WERI-Rb-1 (cell line): ENCODE measurements at regions not wholly inside any gene's neighbourhood (a gene's known extent, or its start where the extent isn't known, plus 50 kb on each side); places are given as distances from the start of the nearest gene placed in this dataset.

Experiments used
- DNase-seq: peaks from one replicate; pipeline ENCODE4 v3.0.0-alpha.2; 2020
- H3K27ac ChIP-seq: fragments of 250-450 bp; sonication (Bioruptor Pico); 2 replicates; pipeline ENCODE4 v1.5.1; 2020; ENCODE audit warnings: mild to moderate bottlenecking, moderate library complexity
- H3K27me3 ChIP-seq: fragments of 250-450 bp; sonication (Bioruptor Pico); 2 replicates; pipeline ENCODE4 v1.5.1; 2021; ENCODE audit warnings: mild to moderate bottlenecking, low read depth, moderate library complexity; ENCODE audit not compliant: insufficient read depth, severe bottlenecking
- H3K36me3 ChIP-seq: fragments of 250-450 bp; sonication (Bioruptor Pico); 2 replicates; pipeline ENCODE4 v1.5.1; 2020; ENCODE audit warnings: mild to moderate bottlenecking, moderate library complexity
- H3K4me3 ChIP-seq: 2 replicates; pipeline ENCODE4 v1.5.1; 2011; ENCODE audit warnings: low read depth, mild to moderate bottlenecking, control low read depth, low read length
- H3K9me3 ChIP-seq: fragments of 250-450 bp; sonication (Bioruptor Pico); 2 replicates; pipeline ENCODE4 v1.5.1; 2021; ENCODE audit warnings: mild to moderate bottlenecking, moderate library complexity; ENCODE audit not compliant: severe bottlenecking
- CTCF ChIP-seq: IDR thresholded peaks from 2 replicates; pipeline ENCODE4 v1.5.1; 2011; ENCODE audit warnings: low read depth, mild to moderate bottlenecking, control low read depth, inconsistent platforms, low read length

GRCh38 chr13:97119943-97120342 is 102.2 kb upstream of the MBNL2 start:
- no peak for DNase-seq
- no peak overlapping the region for H3K27ac ChIP-seq
- H3K36me3 ChIP-seq: no peaks in the 10 kb centered on the region
- H3K4me3 ChIP-seq: no peak overlapping the region
- H3K9me3 ChIP-seq: no peaks in the 10 kb centered on the region
- H3K27me3 ChIP-seq: no peaks in the 10 kb centered on the region
- no peak for TF ChIP-seq CTCF

- no peaks in the 10 kb centered on the region for H3K36me3 ChIP-seq
- no peak for TF ChIP-seq CTCF
- H3K9me3 ChIP-seq: no peaks in the 10 kb centered on the region
- H3K27ac ChIP-seq: no peak overlapping the region
- no peak for DNase-seq
- no peaks in the 10 kb centered on the region for H3K27me3 ChIP-seq
- no peak overlapping the region for H3K4me3 ChIP-seq
Measured at GRCh38 chr13:97120346-97120745, 101.8 kb upstream of the MBNL2 start.

- Histone ChIP-seq H3K27ac (no peak overlapping the region), H3K4me3 (no peak overlapping the region), H3K36me3 (no peaks in the 10 kb centered on the region), H3K27me3 (no peaks in the 10 kb centered on the region), H3K9me3 (no peaks in the 10 kb centered on the region)
- no peak for TF ChIP-seq CTCF
- DNase-seq: no peak
Measured at GRCh38 chr13:97120976-97121375, 101.2 kb upstream of the MBNL2 start.

- Histone ChIP-seq H3K4me3 (no peak overlapping the region), H3K27ac (no peak overlapping the region), H3K27me3 (no peaks in the 10 kb centered on the region), H3K9me3 (no peaks in the 10 kb centered on the region), H3K36me3 (no peaks in the 10 kb centered on the region)
- DNase-seq: no peak
- TF ChIP-seq CTCF: no peak
Measured at GRCh38 chr13:97121894-97122293, 100.2 kb upstream of the MBNL2 start.

- TF ChIP-seq CTCF: no peak
- no peak for DNase-seq
- no peak overlapping the region for H3K27ac ChIP-seq
- H3K27me3 ChIP-seq: no peaks in the 10 kb centered on the region
- no peaks in the 10 kb centered on the region for H3K36me3 ChIP-seq
- no peak overlapping the region for H3K4me3 ChIP-seq
- H3K9me3 ChIP-seq: no peaks in the 10 kb centered on the region
Measured at GRCh38 chr13:97122381-97122996, 99.6 kb upstream of the MBNL2 start.

GRCh38 chr13:97124206-97124605 is 97.9 kb upstream of the MBNL2 start:
- no peak overlapping the region for H3K4me3 ChIP-seq
- TF ChIP-seq CTCF: no peak
- DNase-seq: no peak
- H3K27ac ChIP-seq: no peak overlapping the region
- no peaks in the 10 kb centered on the region for H3K27me3 ChIP-seq
- no peaks in the 10 kb centered on the region for H3K36me3 ChIP-seq
- no peaks in the 10 kb centered on the region for H3K9me3 ChIP-seq
